ENCODE measurements at regions not wholly inside any gene's neighbourhood (a gene's known extent, or its start where the extent isn't known, plus 50 kb on each side); places are given as distances from the start of the nearest gene placed in this dataset.

DNA sequence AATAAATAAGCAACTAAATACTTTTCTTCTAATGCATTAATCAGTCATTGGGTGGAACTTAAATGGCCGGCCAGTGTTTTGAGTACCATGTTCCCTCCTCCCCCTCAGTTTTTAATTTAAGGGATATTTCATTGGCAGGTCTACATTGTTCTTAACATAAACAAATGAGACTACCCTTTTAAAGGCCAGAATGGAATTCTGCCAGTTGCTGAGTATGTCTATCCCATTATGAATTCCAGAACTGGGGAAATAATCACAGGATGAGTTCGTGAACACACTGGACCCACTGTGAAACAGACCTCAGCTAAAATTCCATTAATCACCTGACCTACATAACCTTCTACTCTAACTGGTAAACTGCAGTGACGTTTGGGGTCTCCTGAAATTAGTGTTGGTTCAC, 305.5 kb upstream of the PKN2 start:
- Mint-ChIP-seq H3K4me1 (no peaks in the 10 kb centered on the region), H3K36me3 (ENCODE audit: low read depth) (no peaks in the 10 kb centered on the region), H3K9me3 (no peaks in the 10 kb centered on the region), H3K4me3 (no peak overlapping the region), H3K27me3 (ENCODE audit: insufficient read depth) (no peaks in the 10 kb centered on the region), H3K27ac (no peak overlapping the region)
- H3K4me3 ChIP-seq (ENCODE audit: low read length) = no peak overlapping the region
- TF ChIP-seq, protein P1, sequence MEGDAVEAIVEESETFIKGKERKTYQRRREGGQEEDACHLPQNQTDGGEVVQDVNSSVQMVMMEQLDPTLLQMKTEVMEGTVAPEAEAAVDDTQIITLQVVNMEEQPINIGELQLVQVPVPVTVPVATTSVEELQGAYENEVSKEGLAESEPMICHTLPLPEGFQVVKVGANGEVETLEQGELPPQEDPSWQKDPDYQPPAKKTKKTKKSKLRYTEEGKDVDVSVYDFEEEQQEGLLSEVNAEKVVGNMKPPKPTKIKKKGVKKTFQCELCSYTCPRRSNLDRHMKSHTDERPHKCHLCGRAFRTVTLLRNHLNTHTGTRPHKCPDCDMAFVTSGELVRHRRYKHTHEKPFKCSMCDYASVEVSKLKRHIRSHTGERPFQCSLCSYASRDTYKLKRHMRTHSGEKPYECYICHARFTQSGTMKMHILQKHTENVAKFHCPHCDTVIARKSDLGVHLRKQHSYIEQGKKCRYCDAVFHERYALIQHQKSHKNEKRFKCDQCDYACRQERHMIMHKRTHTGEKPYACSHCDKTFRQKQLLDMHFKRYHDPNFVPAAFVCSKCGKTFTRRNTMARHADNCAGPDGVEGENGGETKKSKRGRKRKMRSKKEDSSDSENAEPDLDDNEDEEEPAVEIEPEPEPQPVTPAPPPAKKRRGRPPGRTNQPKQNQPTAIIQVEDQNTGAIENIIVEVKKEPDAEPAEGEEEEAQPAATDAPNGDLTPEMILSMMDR (conservative IDR thresholded peaks at IDR 0.05) = no peak
- no peaks in the 10 kb centered on the region for H3K9me3 ChIP-seq (ENCODE audit: control insufficient read depth, low read length)
- H3K36me3 ChIP-seq (ENCODE audit: control insufficient read depth, insufficient read depth, low read length) = no peaks in the 10 kb centered on the region
- DNase-seq = no peak
- no peak overlapping the region for H3K9ac ChIP-seq (ENCODE audit: extremely low read depth, low read length, poor library complexity, severe bottlenecking)
- WGBS, 2 experiments (ENCODE audit: insufficient coverage in 1 of 2, insufficient read length in 1 of 2) = 84 to 100% methylated on average over 1 to 3 of the region's 3 CpGs
- no peak overlapping the region for H3K27ac ChIP-seq (ENCODE audit: low read depth, low read length)
- H3K27me3 ChIP-seq (ENCODE audit: control insufficient read depth, insufficient read depth, low read length, poor library complexity, severe bottlenecking) = no peaks in the 10 kb centered on the region
- H3K4me1 ChIP-seq (ENCODE audit: control insufficient read depth, insufficient read depth, low read length) = no peaks in the 10 kb centered on the region

DNA sequence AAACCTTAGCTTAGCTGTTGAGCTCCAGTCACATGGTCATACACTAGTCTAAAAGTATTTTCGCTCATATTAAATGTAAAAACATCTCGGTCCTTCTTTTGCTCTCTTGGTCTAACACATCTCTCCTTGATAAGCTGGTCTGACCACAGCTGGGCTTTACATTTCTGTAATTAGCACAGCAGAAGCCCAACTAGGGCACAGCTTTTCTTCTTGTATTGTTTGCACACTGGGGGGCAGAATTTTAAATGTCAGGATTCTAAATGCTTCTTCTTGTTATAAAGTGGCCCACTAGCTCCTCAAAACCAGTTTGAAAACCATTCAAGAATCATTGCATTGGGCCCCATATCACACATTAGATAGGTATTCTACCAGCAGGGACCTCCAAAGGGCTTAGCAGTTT, 289.1 kb upstream of the PKN2 start:
- Histone ChIP-seq H3K4me3 (ENCODE audit: low read length) (no peak overlapping the region), H3K27me3 (ENCODE audit: control insufficient read depth, insufficient read depth, low read length, poor library complexity, severe bottlenecking) (no peaks in the 10 kb centered on the region), H3K4me1 (ENCODE audit: control insufficient read depth, insufficient read depth, low read length) (no peaks in the 10 kb centered on the region), H3K27ac (ENCODE audit: low read depth, low read length) (no peak overlapping the region), H3K36me3 (ENCODE audit: control insufficient read depth, insufficient read depth, low read length) (no peaks in the 10 kb centered on the region), H3K9me3 (ENCODE audit: control insufficient read depth, low read length) (no peaks in the 10 kb centered on the region), H3K9ac (ENCODE audit: extremely low read depth, low read length, poor library complexity, severe bottlenecking) (no peak overlapping the region)
- 87 to 89% methylated on average over 1 of the region's 2 CpGs for WGBS, 2 experiments (ENCODE audit: insufficient coverage in 1 of 2, insufficient read length in 1 of 2)
- Mint-ChIP-seq H3K4me1 (no peaks in the 10 kb centered on the region), H3K27ac (no peak overlapping the region), H3K36me3 (ENCODE audit: low read depth) (no peaks in the 10 kb centered on the region), H3K27me3 (ENCODE audit: insufficient read depth) (no peaks in the 10 kb centered on the region), H3K4me3 (no peak overlapping the region), H3K9me3 (no peaks in the 10 kb centered on the region)
- DNase-seq = no peak
- TF ChIP-seq, protein P1 (conservative IDR thresholded peaks at IDR 0.05) = no peak

DNA sequence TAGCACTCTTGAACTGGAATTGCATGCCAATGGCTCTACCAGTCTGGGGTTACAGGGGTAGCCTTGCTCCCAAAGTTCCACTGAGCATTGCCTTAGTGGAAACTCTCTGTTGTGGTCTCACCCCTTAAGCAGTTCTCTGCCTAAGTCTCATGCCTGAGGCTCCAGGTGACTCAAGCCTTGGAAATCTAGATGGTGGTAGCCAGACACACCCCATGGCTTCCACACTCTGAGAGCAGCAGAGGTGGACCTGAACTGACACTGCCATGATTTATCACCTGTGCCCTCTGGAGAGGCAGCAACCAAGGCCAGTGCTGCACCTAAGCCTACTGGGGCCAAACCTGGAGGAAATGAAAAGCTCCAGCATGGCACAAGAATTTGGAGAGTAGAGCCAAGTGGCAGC, 285.7 kb upstream of the PKN2 start:
- H3K4me3 Mint-ChIP-seq = no peak overlapping the region
- H3K36me3 Mint-ChIP-seq (ENCODE audit: low read depth) = no peaks in the 10 kb centered on the region
- H3K27ac Mint-ChIP-seq = no peak overlapping the region
- no peaks in the 10 kb centered on the region for H3K27me3 Mint-ChIP-seq (ENCODE audit: insufficient read depth)
- Histone ChIP-seq H3K4me1 (ENCODE audit: control insufficient read depth, insufficient read depth, low read length) (no peaks in the 10 kb centered on the region), H3K9me3 (ENCODE audit: control insufficient read depth, low read length) (no peaks in the 10 kb centered on the region), H3K9ac (ENCODE audit: extremely low read depth, low read length, poor library complexity, severe bottlenecking) (no peak overlapping the region), H3K27ac (ENCODE audit: low read depth, low read length) (no peak overlapping the region), H3K36me3 (ENCODE audit: control insufficient read depth, insufficient read depth, low read length) (no peaks in the 10 kb centered on the region), H3K4me3 (ENCODE audit: low read length) (no peak overlapping the region), H3K27me3 (ENCODE audit: control insufficient read depth, insufficient read depth, low read length, poor library complexity, severe bottlenecking) (no peaks in the 10 kb centered on the region)
- H3K9me3 Mint-ChIP-seq = no peaks in the 10 kb centered on the region
- no peaks in the 10 kb centered on the region for H3K4me1 Mint-ChIP-seq
- no peak for DNase-seq
- TF ChIP-seq, protein P1 (conservative IDR thresholded peaks at IDR 0.05) = no peak
